Neural progenitor cell (in vitro differentiated cells): ENCODE measurements at regions not wholly inside any gene's neighbourhood (a gene's known extent, or its start where the extent isn't known, plus 50 kb on each side); places are given as distances from the start of the nearest gene placed in this dataset.

Experiments
- CTCF ChIP-seq: fragments of 200-600 bp; sonication (generic); IDR thresholded peaks from 2 replicates; pipeline ENCODE4 v1.5.1; 2017; ENCODE audit warnings: antibody characterized with exemption, mild to moderate bottlenecking
- EZH2 ChIP-seq: fragments of 200-600 bp; sonication (generic); IDR thresholded peaks from 2 replicates; pipeline ENCODE4 v1.6.1; 2017; ENCODE audit warnings: antibody characterized with exemption, mild to moderate bottlenecking, moderate library complexity
- EZH2phosphoT487 ChIP-seq: fragments of 200-600 bp; sonication (generic); IDR thresholded peaks from 2 replicates; pipeline ENCODE4 v1.6.1; 2017; ENCODE audit warnings: antibody characterized with exemption

- no peak for TF ChIP-seq CTCF
- TF ChIP-seq EZH2: no peak
- no peak for TF ChIP-seq EZH2phosphoT487
Measured at GRCh38 chr4:66893807-66894206, 651.5 kb downstream of the CENPC start.
